NCI-H1105 (cell line): ENCODE measurements at regions not wholly inside any gene's neighbourhood (a gene's known extent, or its start where the extent isn't known, plus 50 kb on each side); places are given as distances from the start of the nearest gene placed in this dataset.
"Not testable (repeated sequence)": the region's sequence is repeated elsewhere in the genome, so short reads cannot be mapped to it uniquely, and the experiment has no call there.

ENCODE experiments used
- DNase-seq: peaks from one replicate; lab custom pipeline; 2025; lab: John Stamatoyannopoulos, UW

- no peak for DNase-seq
These were observed 240.4 kb upstream of the RREB1 start for GRCh38 chr6:6867404-6867799.

- DNase-seq, result no peak
These were observed 238.7 kb upstream of the RREB1 start for GRCh38 chr6:6869094-6869493.

DNA sequence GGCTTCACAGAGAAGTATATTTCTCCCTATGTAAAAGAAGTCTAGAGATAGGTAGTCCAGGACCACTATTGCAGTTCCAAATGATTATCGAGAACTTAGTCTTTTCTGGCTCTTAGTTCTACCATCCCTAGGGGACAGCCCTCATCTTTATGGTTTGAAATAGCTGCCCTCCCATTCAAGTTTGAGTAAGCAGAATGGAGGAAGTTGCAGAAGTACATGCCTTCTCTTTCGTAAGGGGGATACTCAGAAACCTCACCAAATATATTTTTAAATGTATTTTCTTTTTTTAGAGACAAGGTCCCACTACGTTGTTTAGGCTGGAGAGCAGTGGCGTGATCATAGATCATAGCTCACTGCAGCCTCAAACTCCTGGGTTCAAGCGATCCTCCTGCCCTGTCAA, 236.8 kb upstream of the RREB1 start:
- no peak for DNase-seq

GRCh38 chr6:6872459-6873344, 235.1 kb upstream of the RREB1 start:
- DNase-seq, result no peak

GRCh38 chr6:6873778-6874177, 234.0 kb upstream of the RREB1 start:
- no peak for DNase-seq

DNA sequence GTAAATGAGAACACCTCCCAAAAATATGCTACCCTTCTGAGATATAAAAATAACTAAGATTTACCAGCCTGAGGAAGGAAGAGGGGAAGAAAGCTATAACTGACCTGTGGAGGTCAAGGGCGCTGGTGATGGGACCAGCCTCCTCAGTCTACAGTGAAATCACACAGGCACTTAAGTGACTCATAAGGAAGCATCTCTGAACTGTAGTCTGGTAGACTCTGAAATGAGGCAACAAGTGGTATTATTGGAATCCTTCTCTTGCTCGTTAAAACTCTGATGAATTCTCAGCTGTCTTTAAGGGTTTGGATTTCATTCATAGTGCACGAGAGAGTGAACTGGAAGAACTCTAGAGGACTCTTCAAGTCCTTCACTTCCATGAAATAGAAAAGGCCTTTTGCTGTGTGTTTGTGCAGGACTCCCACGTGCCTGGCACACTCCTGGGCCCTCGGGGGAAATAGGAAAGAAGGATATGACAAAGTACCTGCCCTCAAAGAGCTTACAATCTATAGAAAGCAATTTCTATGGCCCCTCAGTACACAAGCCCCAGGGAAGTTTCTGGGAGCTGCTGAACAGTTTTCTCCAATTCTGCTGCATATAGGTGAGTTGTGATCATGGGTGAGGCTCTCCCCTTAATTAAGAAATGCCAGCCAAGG, 231.8 kb upstream of the RREB1 start:
- no peak for DNase-seq

GRCh38 chr6:6877792-6878191, 230.0 kb upstream of the RREB1 start:
- not testable (repeated sequence) for DNase-seq

DNA sequence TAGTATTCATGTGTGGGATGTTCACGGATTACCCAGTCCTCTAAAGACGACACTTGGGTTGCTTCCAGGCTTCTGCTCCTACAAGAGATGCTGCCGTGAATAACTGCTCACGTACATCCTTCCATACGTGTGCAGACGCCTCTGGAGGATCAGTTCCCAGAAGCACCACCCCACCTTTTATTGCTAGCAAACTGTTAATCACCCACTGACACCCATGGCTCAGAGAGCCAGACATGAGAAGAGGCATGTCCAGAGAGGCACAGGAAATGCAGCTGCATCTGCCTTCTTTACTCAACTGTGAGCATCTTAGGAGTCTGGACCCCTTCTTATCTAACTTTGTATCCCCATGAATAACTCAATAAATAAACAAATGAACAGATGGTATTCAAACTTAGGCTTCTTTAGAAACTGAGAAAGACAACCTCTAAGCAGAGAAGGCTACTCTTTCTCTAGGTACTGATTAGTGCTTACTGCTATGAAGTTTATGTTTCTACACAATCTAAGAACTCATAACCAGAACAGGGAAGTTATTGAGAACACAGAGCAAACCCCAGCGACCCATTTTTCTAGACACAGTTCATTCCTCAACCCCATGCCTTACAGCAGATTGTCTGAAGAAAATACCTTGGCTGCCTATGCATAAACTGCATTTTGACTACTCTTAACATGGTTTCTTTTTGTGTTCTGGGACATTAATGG, 228.7 kb upstream of the RREB1 start:
- DNase-seq, result no peak

DNA sequence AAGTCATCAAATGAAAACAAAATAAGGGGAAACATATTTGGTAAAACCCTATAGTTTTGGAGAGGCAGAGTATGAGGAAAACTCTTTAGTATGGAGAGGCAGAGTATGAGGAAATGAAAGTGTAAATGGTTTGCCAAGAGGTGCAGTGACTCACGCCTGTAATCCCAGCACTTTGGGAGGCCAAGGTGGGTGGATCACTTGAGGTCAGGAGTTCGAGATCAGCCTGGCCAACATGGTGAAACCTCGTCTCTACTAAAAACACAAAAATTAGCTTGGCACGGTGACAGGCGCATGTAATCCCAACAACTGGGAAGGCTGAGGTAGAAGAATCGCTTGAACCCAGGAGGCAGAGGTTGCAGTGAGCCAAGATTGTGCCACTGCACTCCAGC, 228.2 kb upstream of the RREB1 start:
- DNase-seq, result not testable (repeated sequence)

- DNase-seq, result no peak
These were observed 226.9 kb upstream of the RREB1 start for GRCh38 chr6:6880745-6881437.

- no peak for DNase-seq
These were observed 226.1 kb upstream of the RREB1 start for GRCh38 chr6:6881438-6882225.

- no peak for DNase-seq
These were observed 225.2 kb upstream of the RREB1 start for GRCh38 chr6:6882592-6882991.

- no peak for DNase-seq
These were observed 224.8 kb upstream of the RREB1 start for GRCh38 chr6:6883011-6883410.

GRCh38 chr6:6884193-6884627, 223.6 kb upstream of the RREB1 start:
- no peak for DNase-seq

DNA sequence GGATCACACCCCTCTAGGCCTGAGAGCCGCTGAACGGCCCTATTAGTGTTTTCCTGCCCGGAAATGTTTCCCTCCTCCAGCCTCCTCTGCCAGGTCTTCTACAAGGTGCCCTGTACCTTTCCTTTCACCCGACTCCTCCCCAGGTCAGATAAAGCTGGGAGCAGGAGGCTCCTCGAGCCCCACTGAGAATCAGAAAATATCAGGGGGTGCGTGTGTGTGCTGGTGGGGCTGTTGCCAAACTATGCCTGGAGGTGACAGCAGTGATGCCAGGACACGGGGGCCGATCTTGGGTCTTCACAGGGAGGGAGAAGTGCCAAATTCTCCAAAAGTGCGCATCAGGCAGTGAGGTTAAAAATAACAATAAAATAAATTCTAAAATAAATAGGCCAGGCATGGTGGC, 222.8 kb upstream of the RREB1 start:
- DNase-seq, result no peak

DNA sequence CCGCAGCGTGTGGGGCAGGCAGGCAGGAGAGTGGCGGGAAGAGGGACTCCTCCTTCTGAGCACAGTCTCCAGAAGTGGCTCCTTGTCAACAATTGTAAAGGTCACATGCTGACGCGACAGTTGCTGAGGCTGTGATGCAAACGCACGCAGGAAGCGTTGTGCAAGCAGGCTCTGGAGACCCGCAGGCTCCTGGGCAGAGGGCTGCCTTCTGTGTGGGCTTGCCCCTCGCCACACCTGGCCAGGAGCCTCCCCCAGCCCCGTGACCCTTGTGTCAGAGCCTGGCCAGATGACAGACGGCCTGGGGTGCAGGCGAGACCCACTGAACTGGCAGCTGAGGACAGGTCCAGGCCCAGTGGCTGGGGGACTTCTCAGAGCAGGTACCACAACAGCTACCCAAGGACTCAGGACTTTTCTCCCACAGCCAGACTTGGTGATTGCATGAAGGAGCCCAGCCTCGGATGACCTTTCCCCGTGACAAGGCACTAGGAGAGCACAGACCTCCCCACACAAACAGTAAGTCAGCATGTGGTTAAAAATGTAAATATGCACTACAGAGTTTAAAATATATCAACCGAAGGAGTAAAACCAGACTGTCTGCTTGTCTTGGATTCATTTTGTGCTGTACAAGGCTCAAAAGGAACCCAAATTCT, 222.1 kb upstream of the RREB1 start:
- no peak for DNase-seq

DNA sequence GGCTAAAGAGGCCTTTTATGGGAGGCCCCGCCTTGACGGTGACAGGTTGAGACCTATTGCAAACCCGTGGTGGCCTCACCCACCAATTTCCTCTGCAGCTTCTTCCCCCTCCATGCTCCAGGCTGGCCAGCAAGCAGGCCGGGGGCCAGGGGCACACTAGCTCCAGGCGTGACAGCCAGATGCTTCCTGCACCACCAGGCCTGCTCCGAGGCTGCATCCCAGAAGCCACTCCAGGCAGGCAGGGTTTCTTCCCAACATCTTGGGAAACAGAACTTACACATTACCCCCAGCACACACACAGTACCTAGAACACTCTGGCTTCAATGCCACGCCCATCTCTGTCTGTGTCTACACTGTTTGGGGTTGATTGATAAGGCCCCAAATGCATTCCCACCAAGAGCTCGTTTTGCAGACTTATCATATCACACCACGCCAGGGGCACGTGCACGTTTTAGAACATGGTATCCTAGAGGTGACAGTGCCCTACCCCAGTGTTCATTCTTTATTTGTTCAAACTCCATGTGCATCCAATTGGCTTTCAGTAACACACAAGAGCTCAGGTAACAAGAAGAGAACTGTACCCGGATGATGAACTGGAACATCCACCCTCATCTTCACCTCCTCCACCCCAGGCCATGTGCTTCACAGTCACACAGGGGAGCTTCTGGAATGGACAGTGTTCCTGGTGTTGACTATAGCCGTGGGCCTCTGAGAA, 221.4 kb upstream of the RREB1 start:
- DNase-seq, result no peak

- no peak for DNase-seq
These were observed 220.9 kb upstream of the RREB1 start for GRCh38 chr6:6886886-6887285.

DNA sequence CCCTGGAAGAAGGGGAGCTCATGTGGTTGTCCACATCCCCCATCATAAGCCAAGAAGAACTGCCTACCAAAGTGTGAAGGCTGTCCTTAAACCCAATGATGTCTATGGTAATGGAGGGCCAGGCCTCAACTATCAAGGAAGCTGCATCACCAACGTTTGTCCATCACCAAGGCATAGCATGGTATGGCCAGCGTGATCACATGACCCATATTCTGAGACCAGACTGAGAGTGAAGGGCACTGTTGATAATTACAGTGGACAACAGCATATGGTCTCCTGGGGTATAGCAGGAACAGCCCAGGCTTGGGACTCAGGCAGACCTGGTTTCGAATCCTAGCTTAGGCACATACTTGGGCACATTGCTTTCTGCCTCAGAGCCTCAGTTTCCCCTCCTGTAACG, 218.2 kb upstream of the RREB1 start:
- DNase-seq, result no peak

GRCh38 chr6:6890400-6890858, 217.3 kb upstream of the RREB1 start:
- DNase-seq, result no peak
